IMR-90 (cell line): ENCODE measurements at regions not wholly inside any gene's neighbourhood (a gene's known extent, or its start where the extent isn't known, plus 50 kb on each side); places are given as distances from the start of the nearest gene placed in this dataset.

Source experiments
- ATAC-seq: fragments of 200-7000 bp; cut with Tn5 transposase; 2 replicates; pipeline ENCODE4 v1.9.1; 2020; ENCODE audit warnings: low read depth, mild to moderate bottlenecking, moderate library complexity
- BruUV-seq: library from RNA; stranded (reverse); fragments of 400-500 nt; replicated peaks from 2 replicates; lab custom pipeline; 2021; lab: Mats Ljungman, UMichigan
- CTCF ChIA-PET: fragments of 300-600 bp; formaldehyde crosslinking; extraction: SDS; loops from one replicate; lab custom pipeline; 2021; ENCODE audit warnings: antibody characterized with exemption; lab: Yijun Ruan, JAX
- POLR2A ChIA-PET: fragments of 300-600 bp; sonication (Branson Sonifier 250); formaldehyde crosslinking; loops from one replicate; lab custom pipeline; 2022; ENCODE audit warnings: antibody characterized with exemption; ENCODE audit not compliant: unreplicated experiment; lab: Charles Lee
- DNase-seq: peaks from one replicate; pipeline ENCODE4 v3.0.0; 2013
- H2AFZ ChIP-seq: replicated peaks from 2 replicates; pipeline ENCODE3; 2013; ENCODE audit warnings: low read length, mild to moderate bottlenecking; ENCODE audit not compliant: poor library complexity
- H2AK5ac ChIP-seq: 2 replicates; pipeline ENCODE4 v1.6.1; 2013; ENCODE audit warnings: low read depth, low read length, inconsistent platforms
- H2AK9ac ChIP-seq: replicated peaks from 2 replicates; pipeline ENCODE3; 2013; ENCODE audit warnings: mild to moderate bottlenecking, low read depth, low read length, moderate library complexity; ENCODE audit not compliant: poor library complexity
- H2BK120ac ChIP-seq: 2 replicates; pipeline ENCODE4 v1.6.1; 2013; ENCODE audit warnings: low read depth, low read length, inconsistent platforms
- H2BK15ac ChIP-seq: 3 replicates; pipeline ENCODE4 v1.6.1; 2013; ENCODE audit warnings: low read depth, low read length, inconsistent platforms
- H2BK20ac ChIP-seq: 2 replicates; pipeline ENCODE4 v1.6.1; 2013; ENCODE audit warnings: low read depth, mild to moderate bottlenecking, inconsistent platforms, low read length, moderate library complexity
- H2BK5ac ChIP-seq: 2 replicates; pipeline ENCODE4 v1.6.1; 2013; ENCODE audit warnings: mild to moderate bottlenecking, low read depth, low read length, inconsistent platforms; ENCODE audit not compliant: poor library complexity, severe bottlenecking
- H3K14ac ChIP-seq: replicated peaks from 2 replicates; pipeline ENCODE4 v1.6.1; 2013; ENCODE audit warnings: low read depth, low read length, inconsistent platforms
- H3K18ac ChIP-seq: 2 replicates; pipeline ENCODE4 v1.6.1; 2013; ENCODE audit warnings: low read depth, low read length, control low read depth
- H3K23ac ChIP-seq: 2 replicates; pipeline ENCODE4 v1.6.1; 2013; ENCODE audit warnings: low read depth, low read length, inconsistent platforms
- H3K27ac ChIP-seq: 2 replicates; pipeline ENCODE4 v1.5.1; 2013; ENCODE audit warnings: mild to moderate bottlenecking, control low read depth, low read length; ENCODE audit not compliant: insufficient read depth
- H3K27me3 ChIP-seq: 2 replicates; pipeline ENCODE4 v1.6.1; 2013; ENCODE audit warnings: low read length; ENCODE audit not compliant: control insufficient read depth, insufficient read depth
- H3K36me3 ChIP-seq: 2 replicates; pipeline ENCODE4 v1.6.1; 2013; ENCODE audit warnings: low read length, mixed read lengths; ENCODE audit not compliant: control insufficient read depth, insufficient read depth
- H3K4ac ChIP-seq: 2 replicates; pipeline ENCODE4 v1.6.1; 2013; ENCODE audit warnings: low read depth, low read length, inconsistent platforms
- H3K4me1 ChIP-seq: 2 replicates; pipeline ENCODE4 v1.6.1; 2013; ENCODE audit warnings: low read length, mixed read lengths; ENCODE audit not compliant: control insufficient read depth, insufficient read depth
- H3K4me2 ChIP-seq: 2 replicates; pipeline ENCODE4 v1.6.1; 2013; ENCODE audit warnings: low read depth, mild to moderate bottlenecking, control low read depth, low read length, moderate library complexity
- H3K4me3 ChIP-seq: 2 replicates; pipeline ENCODE4 v1.5.1; 2013; ENCODE audit warnings: low read depth, mild to moderate bottlenecking, control low read depth, low read length, moderate library complexity; ENCODE audit not compliant: insufficient read depth
- H3K56ac ChIP-seq: 2 replicates; pipeline ENCODE4 v1.6.1; 2013; ENCODE audit warnings: low read length, inconsistent platforms; ENCODE audit not compliant: insufficient read depth; ENCODE audit errors: extremely low read depth
- H3K79me1 ChIP-seq, 2 experiments: 2 replicates each; pipeline ENCODE4 v1.6.1; 2013; ENCODE audit warnings: low read length in 2 of 2, inconsistent platforms in 1 of 2, low read depth in 1 of 2
- H3K9ac ChIP-seq: 2 replicates; pipeline ENCODE4 v1.6.1; 2013; ENCODE audit warnings: low read depth, low read length, control low read depth
- H3K9me1 ChIP-seq: 2 replicates; pipeline ENCODE4 v1.6.1; 2013; ENCODE audit warnings: low read length, inconsistent platforms; ENCODE audit not compliant: insufficient read depth
- H3K9me3 ChIP-seq: 2 replicates; pipeline ENCODE4 v1.6.1; 2013; ENCODE audit warnings: low read length; ENCODE audit not compliant: control insufficient read depth, insufficient read depth
- H4K20me1 ChIP-seq: 2 replicates; pipeline ENCODE4 v1.6.1; 2013; ENCODE audit warnings: low read length, inconsistent platforms; ENCODE audit not compliant: insufficient read depth
- H4K5ac ChIP-seq: 2 replicates; pipeline ENCODE4 v1.6.1; 2013; ENCODE audit warnings: mild to moderate bottlenecking, low read depth, low read length, control low read depth
- H4K8ac ChIP-seq, 2 experiments: 2 replicates each; pipeline ENCODE4 v1.6.1; 2013; ENCODE audit warnings: low read depth in 2 of 2, low read length in 2 of 2, control low read depth in 1 of 2, inconsistent platforms in 1 of 2
- H4K91ac ChIP-seq: 2 replicates; pipeline ENCODE4 v1.6.1; 2013; ENCODE audit warnings: low read depth, low read length, inconsistent platforms; ENCODE audit not compliant: insufficient read depth
- CEBPB ChIP-seq: IDR thresholded peaks from 2 replicates; pipeline ENCODE4 v1.6.1; 2012; ENCODE audit warnings: low read depth, low read length, improper control_type of control experiment
- FOS ChIP-seq: fragments of 150-350 bp; IDR thresholded peaks from 2 replicates; pipeline ENCODE4 v1.6.1; 2016; ENCODE audit warnings: low read depth, low read length
- MAFK ChIP-seq: IDR thresholded peaks from 2 replicates; pipeline ENCODE4 v1.6.1; 2012; ENCODE audit warnings: low read depth, low read length, improper control_type of control experiment
- MAZ ChIP-seq: IDR thresholded peaks from 2 replicates; pipeline ENCODE4 v1.6.1; 2012; ENCODE audit warnings: low read depth, mild to moderate bottlenecking, low read length, improper control_type of control experiment, moderate library complexity, borderline replicate concordance
- MXI1 ChIP-seq: IDR thresholded peaks from 2 replicates; pipeline ENCODE4 v1.6.1; 2012; ENCODE audit warnings: low read depth, mild to moderate bottlenecking, low read length, moderate library complexity, borderline replicate concordance
- NFE2L2 ChIP-seq: fragments of 150-350 bp; IDR thresholded peaks from 2 replicates; pipeline ENCODE4 v1.6.1; 2016; ENCODE audit warnings: low read depth, mild to moderate bottlenecking, low read length
- POLR2A ChIP-seq: IDR thresholded peaks from 2 replicates; pipeline ENCODE4 v1.6.1; 2012; ENCODE audit warnings: mild to moderate bottlenecking, low read depth, low read length
- RAD21 ChIP-seq: IDR thresholded peaks from 2 replicates; pipeline ENCODE4 v1.6.1; 2012; ENCODE audit warnings: low read length, improper control_type of control experiment
- RCOR1 ChIP-seq: IDR thresholded peaks from 2 replicates; pipeline ENCODE4 v1.6.1; 2012; ENCODE audit warnings: mild to moderate bottlenecking, low read length, improper control_type of control experiment; ENCODE audit not compliant: insufficient replicate concordance
- RFX5 ChIP-seq: IDR thresholded peaks from 2 replicates; pipeline ENCODE4 v1.8.0; 2012; ENCODE audit warnings: low read depth, mild to moderate bottlenecking, low read length, moderate library complexity
- SMC3 ChIP-seq: fragments of 150-350 bp; IDR thresholded peaks from 2 replicates; pipeline ENCODE4 v1.6.1; 2016; ENCODE audit warnings: low read depth, mild to moderate bottlenecking, antibody characterized with exemption, low read length, moderate library complexity
- WGBS, 2 experiments: methylation state at CpG; one replicate each; pipeline versions ENCODE4 v1.1.5 to v1.1.7; 2013; ENCODE audit warnings: missing lambda C conversion rate in 2 of 2; ENCODE audit not compliant: insufficient read length in 1 of 2; ENCODE audit errors: extremely low coverage in 2 of 2; 5-methylcytosine and 5-hydroxymethylcytosine counted together
- dilution Hi-C: fragments of 300-500 bp; cut with HindIII; formaldehyde crosslinking; loops from one replicate; pipeline ENCODE4 v1.14.3; 2018; ENCODE audit warnings: low sequenced_read_pairs; ENCODE audit not compliant: unreplicated experiment
- in situ Hi-C: fragments of 300-500 bp; cut with MboI; formaldehyde crosslinking; loops from 3 replicates; pipeline ENCODE4 v1.14.3; 2019; ENCODE audit warnings: low sequenced_read_pairs, inconsistent platforms, mixed read lengths
- intact Hi-C: fragments of 100-400 bp; cut with micrococcal nuclease; formaldehyde crosslinking; loops from 2 replicates; pipeline ENCODE4 v1.10.0; 2022
- TF ChIP-seq, protein P1 (sequence below): conservative IDR thresholded peaks from 2 replicates; pipeline ENCODE4 v1.5.1; 2012; ENCODE audit warnings: mild to moderate bottlenecking, low read depth, low read length, improper control_type of control experiment

DNA sequence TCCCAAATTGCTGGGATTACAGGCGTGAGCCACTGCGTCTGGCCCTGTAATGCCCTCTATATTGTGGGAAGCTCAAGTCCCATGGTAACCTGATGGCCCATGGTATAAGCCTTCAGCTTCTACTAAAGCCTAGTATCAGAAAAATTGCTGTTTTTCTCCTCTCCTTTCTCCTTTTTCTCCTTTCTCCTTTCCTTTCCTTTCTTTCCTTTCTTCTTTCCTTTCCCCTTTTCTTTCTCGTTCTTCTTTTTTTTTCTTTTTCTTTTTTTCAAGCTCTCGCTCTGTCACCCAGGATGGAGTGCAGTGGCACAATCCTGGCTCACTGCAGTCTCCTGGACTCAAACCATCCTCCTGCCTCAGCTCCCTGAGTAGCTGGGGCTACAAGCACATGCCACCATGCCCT is 740.7 kb downstream of the FAM133A start:
- in situ Hi-C loops, result no loop called here
- Histone ChIP-seq H2BK120ac (no peak overlapping the region), H3K4me3 (no peak overlapping the region), H3K4me2 (no peak overlapping the region), H4K5ac (no peak overlapping the region), H2BK15ac (no peak overlapping the region), H3K79me1 (no peaks in the 10 kb centered on the region), H3K27me3 (no peaks in the 10 kb centered on the region), H3K4ac (no peak overlapping the region), H3K9me3 (no peaks in the 10 kb centered on the region), H3K18ac (no peak overlapping the region), H3K9ac (no peak overlapping the region), H2AK5ac (no peak overlapping the region), H3K9me1 (no peaks in the 10 kb centered on the region), H4K8ac (no peak overlapping the region), H3K23ac (no peak overlapping the region), H3K36me3 (no peaks in the 10 kb centered on the region), H3K14ac (no peak overlapping the region), H3K56ac (no peak overlapping the region), H2BK5ac (no peak overlapping the region), H2AFZ (no peak overlapping the region), H2AK9ac (no peak overlapping the region), H4K91ac (no peak overlapping the region), H3K4me1 (no peaks in the 10 kb centered on the region), H4K20me1 (no peaks in the 10 kb centered on the region), H3K27ac (no peak overlapping the region), H2BK20ac (no peak overlapping the region)
- no CpG with 5 or more reads among the region's 4 CpGs for WGBS, 2 experiments
- BruUV-seq, result no TSS peak
- ChIA-PET POLR2A (no interaction called here), CTCF (no interaction called here)
- ATAC-seq (no peak), DNase-seq (no peak)
- dilution Hi-C loops, result no loop called here
- TF ChIP-seq MAZ (no peak), RFX5 (no peak), RCOR1 (no peak), FOS (no peak), NFE2L2 (no peak), MXI1 (no peak), RAD21 (no peak), MAFK (no peak), CEBPB (no peak), POLR2A (no peak), SMC3 (no peak)
- TF ChIP-seq, protein P1, sequence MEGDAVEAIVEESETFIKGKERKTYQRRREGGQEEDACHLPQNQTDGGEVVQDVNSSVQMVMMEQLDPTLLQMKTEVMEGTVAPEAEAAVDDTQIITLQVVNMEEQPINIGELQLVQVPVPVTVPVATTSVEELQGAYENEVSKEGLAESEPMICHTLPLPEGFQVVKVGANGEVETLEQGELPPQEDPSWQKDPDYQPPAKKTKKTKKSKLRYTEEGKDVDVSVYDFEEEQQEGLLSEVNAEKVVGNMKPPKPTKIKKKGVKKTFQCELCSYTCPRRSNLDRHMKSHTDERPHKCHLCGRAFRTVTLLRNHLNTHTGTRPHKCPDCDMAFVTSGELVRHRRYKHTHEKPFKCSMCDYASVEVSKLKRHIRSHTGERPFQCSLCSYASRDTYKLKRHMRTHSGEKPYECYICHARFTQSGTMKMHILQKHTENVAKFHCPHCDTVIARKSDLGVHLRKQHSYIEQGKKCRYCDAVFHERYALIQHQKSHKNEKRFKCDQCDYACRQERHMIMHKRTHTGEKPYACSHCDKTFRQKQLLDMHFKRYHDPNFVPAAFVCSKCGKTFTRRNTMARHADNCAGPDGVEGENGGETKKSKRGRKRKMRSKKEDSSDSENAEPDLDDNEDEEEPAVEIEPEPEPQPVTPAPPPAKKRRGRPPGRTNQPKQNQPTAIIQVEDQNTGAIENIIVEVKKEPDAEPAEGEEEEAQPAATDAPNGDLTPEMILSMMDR, result no peak
- intact Hi-C loops, result no loop called here
